ENCODE measurements at regions not wholly inside any gene's neighbourhood (a gene's known extent, or its start where the extent isn't known, plus 50 kb on each side); places are given as distances from the start of the nearest gene placed in this dataset.

DNA sequence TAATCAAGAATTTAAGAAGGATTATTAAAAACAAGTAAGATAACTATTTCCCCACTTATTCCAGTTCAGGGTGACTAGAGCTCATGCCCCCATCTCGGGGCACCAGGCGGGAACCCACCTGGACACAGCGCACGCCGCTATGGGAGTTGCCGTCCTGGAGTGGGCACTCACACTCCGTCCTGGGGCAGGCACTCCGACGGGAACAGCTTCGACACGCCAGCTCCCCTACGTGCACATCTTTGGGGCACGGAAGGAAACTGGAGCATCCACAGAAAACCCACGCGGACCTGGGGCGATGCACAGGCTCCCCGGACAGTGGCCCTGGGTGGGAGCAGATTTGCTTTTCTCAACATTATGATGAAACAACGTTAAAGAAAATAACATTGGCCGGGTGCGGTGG lies 52.0 kb upstream of the GATA5 start:
- no peak for DNase-seq

DNA sequence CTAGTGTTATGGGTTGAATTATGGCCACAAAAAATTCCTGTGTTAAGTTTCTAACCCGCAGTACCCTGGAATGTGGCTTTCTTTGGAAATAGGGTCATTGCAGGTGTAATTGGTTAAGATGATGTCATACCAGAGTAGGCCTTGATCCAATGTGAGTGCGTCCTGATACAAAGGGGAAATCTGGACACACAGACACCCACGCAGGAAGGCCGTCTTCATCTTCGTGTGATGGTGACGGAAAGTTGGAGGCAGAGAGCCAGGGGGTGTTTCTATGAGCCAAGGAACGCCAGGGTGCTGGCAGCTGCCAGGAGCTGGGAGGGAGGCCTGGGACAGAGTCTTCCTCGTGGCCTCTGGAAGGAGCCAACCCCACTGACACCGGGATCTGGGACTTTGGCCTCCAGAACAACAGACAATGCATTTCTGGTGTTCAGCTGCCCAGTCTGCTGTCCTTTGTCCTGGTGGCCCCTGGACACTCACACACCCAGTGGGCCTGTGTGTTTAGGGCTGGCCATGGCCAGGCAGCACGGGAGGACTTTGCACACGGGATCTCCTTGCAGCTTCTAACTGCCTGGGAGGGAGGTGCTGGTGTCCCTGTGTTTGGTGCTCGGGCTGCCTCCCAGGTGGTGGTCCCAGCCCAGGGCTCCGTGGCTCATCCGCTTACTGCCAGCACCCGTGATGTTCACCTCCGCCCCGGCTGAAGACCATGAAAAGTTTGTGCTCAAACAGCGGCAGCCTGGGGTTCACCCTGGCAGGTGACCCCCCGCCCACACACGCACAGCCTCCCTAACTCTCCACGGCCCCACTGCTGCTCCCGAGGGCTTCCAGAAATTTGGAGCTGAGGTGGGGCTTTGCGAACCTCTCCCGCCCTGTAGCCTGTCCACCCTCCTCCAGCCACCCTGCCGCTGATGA lies 53.4 kb upstream of the GATA5 start:
- no peak for DNase-seq

DNA sequence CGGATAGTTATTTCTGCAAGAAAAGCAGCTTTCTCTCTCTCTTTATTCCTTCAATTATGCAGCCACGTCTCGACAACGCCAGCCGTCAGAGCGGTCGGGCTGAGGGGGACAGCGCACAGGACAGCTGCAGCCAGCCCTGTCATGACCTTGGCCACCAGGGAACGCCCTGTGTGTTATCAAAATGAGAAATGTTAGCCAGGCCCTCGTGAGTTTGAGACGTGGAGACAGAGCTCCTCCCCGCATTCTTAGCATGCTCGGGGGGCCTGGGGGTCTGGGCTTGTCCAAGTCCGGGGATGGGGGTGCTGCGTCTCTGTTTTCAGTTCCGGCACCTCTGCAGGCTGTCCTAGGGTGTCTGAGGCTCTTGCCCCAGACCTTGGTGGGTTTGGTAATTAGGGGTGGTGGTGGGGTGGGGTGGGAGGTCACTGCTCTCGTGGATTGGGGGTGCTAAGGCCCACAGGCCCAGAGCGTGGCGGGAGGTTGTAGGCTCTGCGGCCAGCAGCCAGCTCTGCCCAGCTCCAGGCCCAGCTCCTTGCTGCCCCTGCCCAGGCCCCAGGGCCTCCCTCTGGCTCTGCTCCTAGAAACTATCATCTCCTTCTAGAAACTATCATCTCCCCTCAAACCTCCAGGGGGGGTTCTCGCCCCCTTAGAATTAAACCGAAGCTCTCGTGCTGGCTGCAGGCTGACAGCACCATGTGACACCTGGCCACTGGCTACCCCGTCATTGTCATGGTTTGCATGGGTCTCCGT lies 54.3 kb upstream of the GATA5 start:
- DNase-seq = no peak

DNA sequence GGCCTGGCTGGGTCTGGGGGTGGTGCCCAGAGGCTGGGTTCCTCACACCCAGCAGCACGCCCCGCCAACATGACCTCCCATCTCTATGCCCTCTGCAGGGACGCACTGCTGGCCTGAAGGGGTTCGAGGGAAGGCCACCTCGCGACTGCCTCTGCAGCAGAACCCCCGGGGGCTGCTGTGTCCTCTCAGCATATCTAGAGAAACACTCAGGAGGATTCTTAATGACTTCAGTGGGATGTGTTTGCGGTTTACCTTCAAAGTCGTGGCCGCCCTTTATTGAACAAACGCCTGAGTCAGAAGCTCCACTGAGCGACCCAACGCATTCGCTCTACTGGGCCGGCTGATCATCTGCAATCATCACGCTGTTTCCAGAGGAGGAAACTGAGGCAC lies 54.8 kb upstream of the GATA5 start:
- DNase-seq = no peak

DNA sequence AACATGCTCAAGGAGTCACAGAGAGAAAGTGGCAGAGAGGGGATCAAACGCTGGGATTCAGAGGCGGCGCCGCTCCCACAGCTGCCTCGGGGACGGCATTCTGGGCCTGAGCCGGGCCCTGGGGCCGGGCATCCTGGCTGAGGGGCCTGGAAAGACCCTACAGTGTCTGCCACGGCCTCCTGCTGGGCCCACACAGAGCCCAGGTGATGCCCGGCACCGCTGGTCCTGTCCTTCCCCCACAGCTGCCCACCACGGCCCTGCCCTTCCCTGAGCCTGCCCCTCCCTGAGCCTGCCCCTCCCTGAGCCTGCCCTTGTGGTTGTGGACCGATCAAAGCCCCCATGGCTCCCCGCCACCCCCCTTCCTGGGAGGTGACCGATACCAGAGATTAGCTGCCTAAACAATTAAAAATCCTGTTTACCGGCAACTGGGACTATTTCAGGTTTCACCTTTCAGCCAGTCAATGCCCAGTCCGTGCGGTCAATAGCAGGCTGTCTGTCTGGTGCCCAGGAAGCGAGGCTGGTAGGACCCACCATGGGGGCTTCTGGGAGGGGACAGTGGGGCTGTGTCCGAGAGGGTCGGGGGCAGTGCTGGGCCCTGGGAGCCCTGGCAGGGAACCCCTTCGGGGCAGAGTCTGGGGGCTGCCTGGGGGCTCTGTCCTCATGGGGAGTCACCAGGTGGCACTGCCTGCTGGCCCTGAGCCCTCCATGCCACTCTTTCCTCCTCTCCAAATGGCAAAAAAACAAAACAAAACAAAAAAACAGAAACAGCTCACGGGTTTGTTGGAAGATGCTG lies 55.4 kb upstream of the GATA5 start:
- DNase-seq = no peak

DNA sequence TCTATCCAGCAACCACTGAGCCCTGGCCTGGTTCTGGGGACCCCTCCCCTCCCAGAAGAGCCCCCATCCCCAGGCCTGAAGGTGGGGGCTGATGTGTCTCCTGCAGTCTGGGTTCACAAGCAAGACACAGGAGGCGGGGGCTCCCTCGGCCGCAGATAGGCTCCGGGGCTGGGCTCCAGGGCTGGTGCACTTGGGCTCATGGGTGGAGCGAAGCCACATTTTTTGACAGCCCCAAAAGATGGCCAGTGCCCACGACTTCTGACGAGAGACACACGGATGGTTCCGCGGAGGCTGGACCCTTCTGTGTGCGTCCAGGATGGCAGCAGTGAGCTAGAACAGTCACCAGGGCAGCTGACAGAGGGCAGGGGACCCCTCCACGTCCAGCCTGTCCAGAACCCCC lies 57.1 kb upstream of the GATA5 start:
- DNase-seq = no peak

DNA sequence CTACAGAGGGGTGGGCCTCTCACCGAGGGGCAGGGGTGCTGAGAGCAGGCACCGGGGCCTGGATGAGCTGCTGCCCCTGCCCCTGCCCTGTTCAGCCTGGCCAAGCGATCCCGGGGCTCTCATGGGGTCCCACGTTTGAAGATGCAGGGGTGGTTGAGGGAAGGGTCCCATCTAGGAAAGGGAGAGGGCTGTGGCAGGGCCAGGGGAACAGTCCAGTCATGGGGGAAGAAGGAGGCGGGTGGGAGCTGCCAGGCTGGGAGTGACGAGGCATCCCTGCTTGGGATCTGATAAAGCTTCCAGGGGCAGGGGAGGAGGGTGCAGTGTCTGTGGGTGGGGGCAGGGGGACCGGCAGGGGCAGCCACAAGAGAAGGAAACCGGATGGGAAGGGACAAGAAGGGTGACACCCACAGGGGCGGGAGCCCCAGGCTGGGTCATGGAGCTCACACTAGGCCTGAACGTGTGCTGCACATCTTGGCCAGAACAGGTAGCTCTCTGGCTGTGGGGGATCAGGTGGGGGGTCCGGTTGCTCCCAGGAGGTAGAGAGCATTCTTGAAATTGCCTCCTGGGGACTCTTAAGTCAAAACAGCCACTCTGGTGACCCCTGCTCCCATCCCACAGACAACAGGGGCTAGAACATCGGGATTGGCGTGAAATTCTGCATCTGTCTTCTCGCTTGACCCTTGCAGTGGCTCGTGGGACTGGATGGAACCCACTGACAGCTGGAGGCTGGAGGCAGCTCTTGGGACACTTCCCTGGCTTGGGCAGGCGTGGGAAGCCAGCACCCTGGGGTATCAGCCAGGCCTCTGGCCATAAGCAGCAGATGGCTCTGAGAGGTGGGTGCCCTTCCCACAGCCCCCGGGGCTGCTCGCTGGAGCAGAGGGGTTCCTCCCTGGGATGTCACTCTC lies 58.0 kb upstream of the GATA5 start:
- DNase-seq = no peak

GRCh38 chr20:62534526-62535221 lies 58.9 kb upstream of the GATA5 start:
- DNase-seq = no peak

GRCh38 chr20:62535282-62535811 lies 59.6 kb upstream of the GATA5 start:
- no peak for DNase-seq

DNA sequence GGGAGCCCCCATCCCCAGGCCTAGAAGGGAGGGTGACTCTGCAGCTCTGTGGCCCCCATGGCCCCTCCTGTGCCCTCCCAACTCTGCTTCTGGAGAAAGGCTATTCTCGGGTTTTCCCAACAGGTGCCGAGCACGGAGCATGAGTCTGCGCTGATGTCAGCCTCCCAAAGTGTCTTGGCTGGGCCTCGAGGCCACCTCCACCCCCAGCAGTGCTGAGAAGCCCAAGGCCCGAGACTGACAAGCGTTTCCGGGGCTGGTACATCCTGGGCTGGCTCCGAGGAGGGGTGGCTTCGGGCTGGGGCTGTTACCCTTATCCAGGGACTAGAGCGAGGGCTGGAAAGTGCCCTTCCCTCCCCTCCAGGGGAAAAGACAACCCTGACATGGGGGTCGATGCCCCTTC lies 60.2 kb upstream of the GATA5 start:
- DNase-seq = no peak

- no peak for DNase-seq
Observed at GRCh38 chr20:62536871-62537401, 61.1 kb upstream of the GATA5 start.

- no peak for DNase-seq
Observed at GRCh38 chr20:62537649-62538292, 62.0 kb upstream of the GATA5 start.

DNA sequence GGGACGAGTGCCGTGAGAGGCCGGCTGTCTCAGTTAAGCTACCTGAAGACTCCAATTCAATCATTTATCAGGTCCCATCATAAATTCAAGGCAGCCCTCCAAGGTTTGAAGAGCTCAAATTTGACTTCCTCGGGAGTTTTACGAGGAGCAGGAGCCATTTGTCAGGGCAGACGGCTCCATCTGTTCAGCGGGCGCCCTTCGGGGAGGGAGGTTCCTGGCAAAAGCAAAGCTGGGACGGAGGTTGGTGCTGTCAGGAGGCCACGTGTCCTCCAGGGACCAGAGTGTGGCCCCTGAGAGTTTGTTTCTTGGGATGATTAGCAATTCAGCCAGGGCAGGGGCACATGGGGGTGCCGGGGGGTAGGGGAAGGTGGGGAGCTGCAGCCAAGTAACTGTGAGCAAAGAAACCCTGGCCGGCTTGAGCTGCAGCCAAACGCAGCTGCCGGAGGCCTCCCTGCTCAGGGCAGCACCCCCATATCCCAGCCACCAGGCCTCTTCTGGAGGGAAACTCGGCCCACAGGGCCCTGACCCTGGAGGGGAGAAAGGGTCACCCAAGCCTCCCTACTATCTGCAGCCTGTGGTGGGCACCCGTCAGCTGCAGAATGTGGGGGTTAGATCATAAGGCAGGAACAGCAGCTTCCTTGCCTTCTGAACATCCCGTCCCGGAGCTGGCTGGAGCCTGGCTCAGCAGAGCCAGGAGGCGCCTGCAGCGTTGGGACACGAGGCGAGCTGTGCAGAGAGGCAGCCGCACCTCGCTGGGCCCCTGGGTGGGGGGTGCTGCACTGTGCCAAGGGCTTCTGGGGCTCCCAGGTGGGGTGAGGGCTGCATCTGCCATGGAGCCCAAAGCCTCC lies 63.6 kb upstream of the GATA5 start:
- no peak for DNase-seq

DNA sequence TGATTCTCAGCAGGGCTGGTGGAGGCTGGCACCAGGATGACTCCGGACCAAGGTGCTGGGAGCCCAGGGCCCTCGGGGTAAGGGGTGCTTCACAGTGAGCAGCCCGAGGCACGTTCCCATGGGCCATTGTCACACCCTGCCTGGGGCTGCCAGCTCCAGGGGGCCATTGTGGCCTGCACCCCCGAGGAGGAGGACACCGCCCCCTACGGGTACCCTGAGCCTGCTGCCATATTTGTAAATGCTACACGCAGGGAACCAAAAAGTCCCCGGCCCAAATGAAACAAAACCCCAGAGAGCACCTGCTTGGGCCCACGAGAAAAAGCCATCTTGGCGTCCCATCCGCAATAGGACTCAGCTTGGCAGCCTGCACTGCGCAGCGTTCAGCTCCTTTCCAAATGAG lies 64.7 kb upstream of the GATA5 start:
- DNase-seq = no peak

- no peak for DNase-seq
Observed at GRCh38 chr20:62542862-62543261, 67.1 kb upstream of the GATA5 start.

GRCh38 chr20:62543470-62544302 lies 67.9 kb upstream of the GATA5 start:
- DNase-seq = no peak

DNA sequence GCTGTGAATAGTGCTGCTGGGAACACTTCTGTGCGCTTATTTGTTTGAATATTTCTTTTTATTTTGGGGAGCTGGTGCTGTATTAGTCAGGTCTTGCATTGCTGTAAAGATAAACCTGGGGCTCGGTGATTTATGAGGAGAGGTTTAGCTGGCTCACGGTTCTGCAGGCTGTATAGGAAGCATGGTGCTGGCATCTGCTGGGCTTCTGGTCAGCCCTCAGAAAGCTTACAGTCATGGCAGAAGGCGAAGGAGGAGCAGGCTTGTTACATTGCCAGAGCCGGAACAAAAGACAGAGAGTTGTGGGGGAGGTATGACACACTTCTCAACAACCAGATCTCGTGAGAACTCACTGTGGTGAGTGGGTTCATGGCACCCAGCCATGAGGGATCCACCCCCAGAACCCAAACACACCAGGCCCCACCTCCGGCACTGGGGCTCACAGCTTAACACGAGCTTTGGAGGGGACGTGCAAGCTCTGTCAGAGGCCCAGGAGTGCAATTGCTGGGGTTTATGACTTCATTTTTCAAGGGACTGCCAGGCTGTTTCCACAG lies 68.8 kb upstream of the GATA5 start:
- no peak for DNase-seq

DNA sequence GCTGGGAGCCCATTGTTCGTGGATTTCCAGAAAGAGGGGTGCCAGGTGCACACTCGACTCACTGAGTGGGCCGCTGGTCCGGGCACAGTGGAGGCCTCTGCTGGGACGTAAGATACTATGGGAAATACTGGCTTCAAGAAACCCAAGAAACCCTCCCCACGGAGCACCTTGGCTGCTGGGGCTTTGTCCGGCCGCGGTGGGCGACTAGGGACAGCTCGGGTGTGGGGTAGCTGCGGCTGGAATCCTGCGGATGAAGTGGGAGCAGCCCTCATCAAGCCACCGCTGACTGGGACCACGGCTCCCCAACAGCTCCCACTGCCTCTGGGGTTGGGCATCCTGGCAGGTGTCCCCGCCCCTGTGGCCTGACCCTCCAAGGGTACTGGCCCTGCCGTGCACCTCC lies 69.5 kb upstream of the GATA5 start:
- no peak for DNase-seq

All from right forelimb (tissue), 1 donor.